ENCODE measurements at regions not wholly inside any gene's neighbourhood (a gene's known extent, or its start where the extent isn't known, plus 50 kb on each side); places are given as distances from the start of the nearest gene placed in this dataset.

DNA sequence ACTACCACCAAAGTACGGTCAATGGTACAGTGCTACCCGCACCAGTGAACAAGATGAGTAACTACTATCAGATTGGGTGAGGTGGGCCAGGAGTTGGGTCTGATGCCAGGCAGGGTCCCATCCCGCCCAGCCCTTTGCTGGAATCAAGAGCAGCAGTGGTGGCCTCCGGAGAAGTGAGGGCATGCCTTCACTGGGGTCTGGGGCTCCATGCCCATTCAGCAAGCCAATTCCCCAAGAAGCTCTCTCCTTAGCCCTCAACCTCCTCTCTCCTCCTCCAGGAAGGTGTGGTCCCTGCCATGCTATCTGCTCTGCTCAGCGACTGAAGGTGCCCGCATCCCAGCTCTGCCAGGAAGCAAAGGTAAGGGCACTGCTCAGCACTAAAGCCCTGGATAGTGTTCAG lies 62.7 kb upstream of the CPLX2 start:
- no peak for DNase-seq

DNA sequence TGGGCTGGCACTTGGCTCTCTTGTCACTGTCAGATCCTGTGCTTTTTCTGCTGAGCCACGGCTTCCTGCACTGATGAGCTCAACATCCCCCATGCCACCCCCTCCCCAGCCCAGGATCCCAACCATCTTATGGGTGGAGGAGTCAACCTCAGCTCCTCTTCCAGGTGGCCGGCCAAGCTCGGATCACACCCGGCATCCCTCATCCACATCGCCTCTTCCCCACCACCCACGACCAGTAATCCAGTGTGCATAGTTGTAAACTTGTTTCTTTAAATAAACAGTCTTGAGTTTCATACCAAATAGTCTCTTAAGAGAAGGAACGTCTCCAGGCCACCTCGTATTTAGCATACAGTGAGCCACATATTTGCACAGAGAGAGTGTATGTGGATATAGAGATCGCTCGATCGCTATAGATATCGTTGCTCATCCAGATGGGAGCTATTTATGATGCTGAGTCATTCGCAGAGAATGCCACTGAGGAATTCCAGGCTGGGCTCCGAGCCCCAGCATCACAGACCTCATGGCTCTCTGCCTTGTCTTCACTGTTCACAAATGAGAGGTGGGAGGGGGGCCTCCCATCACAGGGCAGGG lies 61.8 kb upstream of the CPLX2 start:
- no peak for DNase-seq

DNA sequence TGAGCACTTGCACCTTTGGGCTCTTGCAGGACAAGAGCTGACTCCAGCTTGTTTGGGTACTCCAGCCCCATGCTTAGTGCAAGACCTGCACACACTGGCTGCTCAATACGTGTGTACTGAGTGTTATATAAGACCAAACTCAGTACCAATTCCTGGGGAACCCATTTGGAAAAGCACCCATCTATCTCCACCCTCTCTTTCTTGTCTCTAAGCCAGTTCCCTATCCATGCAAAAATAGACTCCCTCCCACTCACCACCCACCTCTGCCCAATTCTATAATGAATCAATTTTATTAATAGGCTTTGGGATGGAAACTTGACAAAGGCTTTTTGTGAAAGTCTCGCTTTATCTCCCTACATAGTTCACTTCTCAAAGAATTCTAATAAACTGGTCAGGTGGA lies 60.9 kb upstream of the CPLX2 start:
- no peak for DNase-seq

DNA sequence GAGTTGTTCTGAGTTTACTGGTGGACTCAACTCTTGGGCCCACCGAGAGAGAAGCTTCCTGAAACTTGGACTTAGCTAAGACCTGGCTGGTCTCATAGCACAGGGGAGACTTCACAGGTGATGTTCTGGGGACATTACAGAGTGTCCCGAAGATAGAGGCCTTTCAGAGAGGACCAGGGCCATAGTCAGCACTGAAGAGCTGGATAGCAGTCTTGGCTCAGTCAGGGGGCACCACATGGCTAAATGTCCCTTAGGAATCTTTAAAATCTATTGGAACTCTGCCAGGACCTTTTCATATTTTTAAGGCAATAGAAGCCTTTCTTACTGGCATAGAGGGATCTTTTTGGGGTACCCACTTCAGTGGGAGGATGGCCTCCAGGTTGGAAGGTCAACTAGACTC lies 59.8 kb upstream of the CPLX2 start:
- DNase-seq: no peak

DNA sequence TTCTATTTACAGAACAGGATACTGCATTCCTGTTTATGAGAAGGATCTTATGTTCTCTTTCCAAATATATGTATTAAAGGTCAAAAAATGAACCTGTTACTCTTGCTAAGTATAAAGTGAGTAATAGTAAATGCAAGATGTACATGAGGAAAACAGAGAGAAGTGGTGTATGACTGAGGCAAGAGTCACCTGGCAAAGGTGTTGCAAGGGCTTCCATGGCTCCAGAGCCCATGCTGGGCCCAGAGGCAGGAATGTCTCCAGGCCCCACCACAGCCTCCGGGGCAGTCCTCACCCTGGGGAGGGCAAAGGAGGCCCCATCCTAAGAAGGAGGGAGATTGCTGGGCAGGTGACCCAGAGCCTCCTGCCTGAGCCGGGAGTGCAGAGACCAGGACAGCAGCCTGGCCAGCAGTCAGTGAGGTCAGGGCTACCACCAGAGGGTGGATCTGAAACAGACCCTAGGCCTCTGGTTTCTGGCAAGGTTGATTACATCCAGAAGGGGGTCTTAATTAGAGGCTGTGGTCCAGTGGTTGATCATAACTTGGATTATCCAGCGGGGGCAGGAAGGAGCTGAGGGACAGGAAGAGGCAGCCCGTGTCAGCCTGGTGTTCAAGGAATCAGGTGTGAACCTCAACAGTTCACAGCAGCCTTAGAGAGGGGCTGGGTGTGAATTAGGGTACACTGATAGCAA lies 57.3 kb upstream of the CPLX2 start:
- no peak for DNase-seq

DNA sequence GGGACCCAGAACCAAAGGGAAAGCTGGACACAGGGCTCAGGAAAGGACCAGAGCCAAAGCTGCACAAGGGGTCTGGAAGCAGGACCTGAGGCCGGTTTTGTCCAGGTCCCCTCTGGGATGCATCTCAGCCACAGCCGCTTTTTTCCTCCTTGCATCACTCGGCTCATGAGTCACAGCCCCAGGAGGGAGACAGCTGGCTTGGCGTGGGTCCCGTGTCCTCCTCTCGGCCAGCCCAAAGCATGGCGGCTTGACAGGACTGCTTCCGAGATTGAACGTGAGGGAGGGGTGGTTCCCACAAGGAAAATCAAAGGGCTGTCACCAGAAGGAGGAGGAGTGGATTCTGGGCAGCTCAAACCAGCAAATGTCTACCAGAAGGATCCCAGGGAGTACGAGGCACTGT lies 56.7 kb upstream of the CPLX2 start:
- DNase-seq: no peak

DNA sequence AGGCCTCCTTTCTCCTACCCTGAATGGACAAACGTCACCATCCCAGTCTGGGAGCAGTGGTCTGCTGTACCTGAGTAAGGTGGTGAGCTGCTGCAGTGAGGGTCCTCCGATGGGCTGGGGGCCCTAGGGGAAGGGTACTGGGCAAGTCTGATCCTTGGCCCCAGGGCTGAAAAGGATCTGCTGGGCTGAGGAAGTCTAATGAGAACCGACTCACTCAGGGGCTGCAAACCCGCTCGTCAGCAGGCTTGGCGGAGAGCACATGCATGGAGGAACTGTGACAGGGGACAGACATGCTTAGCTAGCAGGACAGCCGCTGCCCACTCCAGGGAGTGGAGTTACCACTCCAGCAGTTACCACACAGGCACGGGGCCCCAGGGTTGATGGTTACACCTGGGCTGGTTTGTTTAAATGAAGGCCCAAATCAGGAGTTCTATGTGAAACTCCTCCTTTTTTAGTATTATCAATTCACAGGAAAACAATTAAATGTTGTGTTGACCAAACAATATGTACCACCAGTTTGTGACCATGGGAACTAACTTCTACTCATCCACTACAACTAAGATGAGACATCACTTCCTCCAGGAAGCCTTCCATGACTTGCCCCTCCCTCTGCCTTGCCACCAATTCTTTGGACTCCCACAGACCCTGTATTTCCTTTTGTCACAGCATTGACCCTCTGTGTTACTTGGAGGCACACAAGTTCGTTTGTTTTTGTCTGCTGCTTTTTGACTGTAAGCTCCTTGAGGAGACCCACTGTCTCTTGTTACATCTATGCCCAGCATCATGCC lies 56.1 kb upstream of the CPLX2 start:
- DNase-seq: no peak

DNA sequence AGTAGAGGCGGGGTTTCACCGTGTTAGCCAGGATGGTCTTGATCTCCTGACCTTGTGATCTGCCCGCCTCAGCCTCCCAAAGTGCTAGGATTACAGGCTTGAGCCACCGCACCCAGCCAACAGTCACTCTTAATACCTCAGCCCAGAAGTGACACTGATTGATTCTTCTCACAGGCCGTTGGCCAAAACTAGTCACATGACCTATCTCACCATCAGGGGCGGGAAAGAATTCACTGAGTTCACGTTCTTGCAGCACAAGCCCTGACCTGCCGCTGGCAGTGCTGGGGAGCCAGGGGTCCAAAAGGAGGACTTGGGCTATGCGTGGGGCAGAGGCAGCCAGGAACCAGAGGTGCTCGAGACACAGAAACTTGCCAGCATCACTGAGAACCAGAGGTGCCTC lies 55.0 kb upstream of the CPLX2 start:
- DNase-seq: peak; percentile 51

DNA sequence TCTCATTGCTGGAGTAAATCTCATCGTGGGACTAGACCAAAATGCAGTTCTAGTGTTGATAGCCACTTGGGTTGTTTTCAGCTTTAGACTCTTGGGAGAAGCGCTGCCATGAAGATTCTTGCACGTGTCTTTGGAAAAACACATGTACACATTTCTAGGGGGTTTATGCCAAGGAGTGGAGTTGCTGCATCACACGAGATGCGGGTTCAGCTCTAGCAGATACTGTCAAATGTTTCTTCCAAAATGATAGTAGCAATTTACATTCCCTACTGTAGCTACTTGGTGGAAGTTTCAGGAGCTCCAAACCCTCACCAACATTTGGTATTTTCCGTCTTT lies 52.3 kb upstream of the CPLX2 start:
- DNase-seq: no peak

DNA sequence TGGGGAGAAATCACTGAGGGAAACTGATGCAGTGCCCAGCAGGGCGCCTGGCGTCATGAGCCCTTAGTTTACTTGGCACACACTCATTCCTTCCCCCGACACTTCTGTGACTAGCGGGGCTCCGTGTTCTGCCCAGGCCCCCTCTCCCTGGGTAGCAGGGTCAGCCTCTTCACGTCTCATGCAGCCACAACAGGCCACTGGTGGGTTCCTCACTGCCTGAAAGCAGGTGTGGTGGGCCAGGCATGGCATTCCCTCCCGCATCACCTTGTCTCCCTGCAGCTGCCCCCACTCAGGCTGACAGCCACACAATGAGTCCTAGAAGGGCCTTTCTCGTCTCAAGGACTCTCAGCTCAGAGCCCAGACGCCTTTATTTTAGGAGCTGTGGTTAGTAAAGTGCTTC lies 51.1 kb upstream of the CPLX2 start:
- DNase-seq: no peak
